WI38 (cell line): ENCODE measurements at regions not wholly inside any gene's neighbourhood (a gene's known extent, or its start where the extent isn't known, plus 50 kb on each side); places are given as distances from the start of the nearest gene placed in this dataset.
"Not testable (repeated sequence)": the region's sequence is repeated elsewhere in the genome, so short reads cannot be mapped to it uniquely, and the experiment has no call there.

Source experiments
- H3K4me3 ChIP-seq: 2 replicates; pipeline ENCODE4 v1.5.1; 2011; ENCODE audit warnings: low read depth, mild to moderate bottlenecking, control low read depth, low read length
- CTCF ChIP-seq: IDR thresholded peaks from 2 replicates; pipeline ENCODE4 v1.5.1; 2012; ENCODE audit warnings: low read depth, mild to moderate bottlenecking, control low read depth, low read length

DNA sequence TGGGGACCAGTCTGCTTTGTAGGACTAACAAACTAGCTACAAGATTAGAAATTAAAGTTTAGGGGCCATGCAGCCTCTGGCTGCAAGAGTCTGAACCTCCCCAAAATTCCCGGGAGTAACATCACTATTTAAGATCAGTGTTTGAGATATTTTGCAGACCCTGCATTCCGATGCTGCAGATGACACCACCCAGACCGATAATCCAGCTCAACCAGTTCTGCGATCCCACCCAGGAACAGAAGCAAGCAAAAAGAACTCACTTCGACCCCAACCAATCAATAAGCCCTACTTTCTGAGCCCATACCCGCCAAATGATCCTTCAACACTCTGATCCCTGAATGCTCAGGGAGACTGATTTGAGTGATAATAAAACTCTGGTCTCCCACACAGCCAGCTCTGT is 877.8 kb downstream of the FAT4 start:
- TF ChIP-seq CTCF = no peak
- no peak overlapping the region for H3K4me3 ChIP-seq

DNA sequence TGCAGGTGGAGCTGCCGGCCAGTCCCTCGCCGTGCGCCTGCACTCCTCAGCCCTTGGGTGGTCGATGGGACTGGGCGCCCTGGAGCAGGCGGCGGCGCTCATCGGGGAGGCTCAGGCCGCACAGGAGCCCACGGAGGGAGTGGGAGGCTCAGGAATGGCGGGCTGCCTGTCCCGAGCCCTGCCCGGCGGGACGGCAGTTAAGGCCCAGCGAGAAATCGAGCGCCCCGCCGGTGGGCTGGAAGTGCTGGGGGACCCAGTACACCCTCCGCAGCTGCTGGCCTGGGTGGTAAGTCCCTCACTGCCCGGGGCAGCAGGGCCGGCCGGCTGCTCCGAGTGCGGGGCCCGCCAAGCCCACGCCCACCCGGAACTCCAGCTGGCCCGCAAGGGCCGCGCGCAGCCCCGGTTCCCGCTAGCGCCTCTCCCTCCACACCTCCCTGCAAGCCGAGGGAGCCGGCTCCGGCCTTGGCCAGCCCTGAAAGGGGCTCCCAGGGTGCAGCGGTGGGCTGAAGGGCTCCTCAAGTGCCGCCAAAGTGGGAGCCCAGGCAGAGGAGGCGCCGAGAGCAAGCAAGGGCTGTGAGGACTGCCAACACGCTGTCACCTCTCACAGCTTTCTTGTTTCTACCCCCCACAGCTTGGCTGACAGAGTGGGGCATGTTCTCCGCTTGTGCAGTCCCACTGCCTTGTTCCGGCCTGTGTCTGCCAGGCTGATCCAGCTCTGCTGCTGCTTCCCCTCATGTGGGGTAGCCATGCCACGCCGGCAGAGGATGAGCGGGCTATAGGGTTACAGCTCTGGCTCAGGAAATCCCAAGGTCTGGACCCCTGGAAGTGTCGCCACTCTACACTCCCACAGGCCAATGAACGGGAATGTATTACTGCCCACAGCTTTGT is 886.7 kb downstream of the FAT4 start:
- not testable (repeated sequence) for H3K4me3 ChIP-seq

GRCh38 chr4:126202226-126202625 is 887.5 kb downstream of the FAT4 start:
- H3K4me3 ChIP-seq = no peak overlapping the region
- TF ChIP-seq CTCF = no peak

GRCh38 chr4:126207910-126208309 is 893.2 kb downstream of the FAT4 start:
- no peak overlapping the region for H3K4me3 ChIP-seq
- TF ChIP-seq CTCF = no peak

GRCh38 chr4:126209147-126209546 is 894.4 kb downstream of the FAT4 start:
- H3K4me3 ChIP-seq = no peak overlapping the region
- TF ChIP-seq CTCF = no peak

GRCh38 chr4:126213996-126214395 is 899.2 kb downstream of the FAT4 start:
- TF ChIP-seq CTCF = no peak
- no peak overlapping the region for H3K4me3 ChIP-seq

DNA sequence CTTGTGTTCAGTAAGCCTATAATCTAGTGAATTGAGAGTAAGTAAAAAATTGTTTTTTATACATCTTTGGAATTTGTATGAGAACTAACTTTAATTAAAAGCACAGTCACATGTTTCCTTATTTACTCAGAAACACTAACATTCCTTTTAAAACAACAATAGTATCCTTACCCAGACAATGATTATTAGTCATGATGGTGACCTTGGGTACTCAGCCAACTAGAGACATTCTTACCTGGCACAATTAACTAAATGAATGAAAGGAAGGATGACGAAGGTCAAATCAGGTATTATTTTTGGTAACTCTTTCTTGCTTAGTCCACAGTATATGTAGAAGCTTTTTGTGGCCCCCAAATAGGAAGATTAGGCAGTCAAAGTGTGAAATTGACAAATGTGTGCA is 901.0 kb downstream of the FAT4 start:
- no peak overlapping the region for H3K4me3 ChIP-seq
- no peak for TF ChIP-seq CTCF

GRCh38 chr4:126216611-126217010 is 901.9 kb downstream of the FAT4 start:
- H3K4me3 ChIP-seq = no peak overlapping the region
- TF ChIP-seq CTCF = no peak
